Suppressor macrophage treated with lipopolysaccharide for 1 hour (primary cell): ENCODE measurements at regions not wholly inside any gene's neighbourhood (a gene's known extent, or its start where the extent isn't known, plus 50 kb on each side); places are given as distances from the start of the nearest gene placed in this dataset.
"Not testable (repeated sequence)": the region's sequence is repeated elsewhere in the genome, so short reads cannot be mapped to it uniquely, and the experiment has no call there.

Experiments used
- DNase-seq, 3 donors: peaks; one replicate each; pipeline ENCODE4 v3.0.0-alpha.2; 2020 to 2022

DNA sequence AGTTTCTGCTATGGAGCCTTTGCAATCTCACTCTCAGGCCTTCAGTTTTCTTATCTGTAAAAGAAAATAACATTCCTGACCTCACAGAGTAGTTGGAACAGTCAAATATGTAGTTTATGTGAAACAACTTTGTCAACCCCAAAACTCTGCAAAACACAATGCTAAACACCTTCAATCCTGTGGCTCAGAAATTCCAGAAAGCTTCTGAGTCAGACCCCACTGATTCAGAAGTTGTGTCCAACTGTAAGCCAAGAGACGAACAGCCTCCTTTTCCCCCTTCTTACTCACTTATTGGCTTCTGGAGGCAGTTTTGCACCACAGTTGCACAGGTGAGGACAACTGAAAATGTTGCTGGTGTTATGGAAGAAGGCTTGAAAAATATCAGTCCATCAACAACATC lies 52.9 kb downstream of the TMSB4Y start:
- DNase-seq, result no peak

DNA sequence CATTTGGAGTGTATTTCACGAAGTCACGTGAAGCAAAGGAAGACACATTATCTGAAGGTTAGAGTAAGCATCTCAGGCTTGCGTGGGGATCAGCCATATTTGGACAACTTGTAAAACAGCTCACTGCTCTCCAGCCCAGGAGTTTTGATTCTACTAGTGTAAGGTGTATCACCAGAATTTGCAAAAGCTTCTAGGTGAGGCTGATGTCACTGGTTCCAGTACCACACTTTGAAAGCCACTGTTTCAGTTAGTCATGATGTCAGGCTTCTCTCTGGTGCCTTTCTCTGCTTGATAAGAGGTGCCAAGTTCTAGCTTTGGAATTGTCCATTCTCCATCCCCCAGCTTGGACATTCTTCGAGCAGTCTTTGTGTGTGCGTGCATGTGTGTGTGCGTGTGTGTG lies 62.3 kb downstream of the TMSB4Y start:
- no peak for DNase-seq

DNA sequence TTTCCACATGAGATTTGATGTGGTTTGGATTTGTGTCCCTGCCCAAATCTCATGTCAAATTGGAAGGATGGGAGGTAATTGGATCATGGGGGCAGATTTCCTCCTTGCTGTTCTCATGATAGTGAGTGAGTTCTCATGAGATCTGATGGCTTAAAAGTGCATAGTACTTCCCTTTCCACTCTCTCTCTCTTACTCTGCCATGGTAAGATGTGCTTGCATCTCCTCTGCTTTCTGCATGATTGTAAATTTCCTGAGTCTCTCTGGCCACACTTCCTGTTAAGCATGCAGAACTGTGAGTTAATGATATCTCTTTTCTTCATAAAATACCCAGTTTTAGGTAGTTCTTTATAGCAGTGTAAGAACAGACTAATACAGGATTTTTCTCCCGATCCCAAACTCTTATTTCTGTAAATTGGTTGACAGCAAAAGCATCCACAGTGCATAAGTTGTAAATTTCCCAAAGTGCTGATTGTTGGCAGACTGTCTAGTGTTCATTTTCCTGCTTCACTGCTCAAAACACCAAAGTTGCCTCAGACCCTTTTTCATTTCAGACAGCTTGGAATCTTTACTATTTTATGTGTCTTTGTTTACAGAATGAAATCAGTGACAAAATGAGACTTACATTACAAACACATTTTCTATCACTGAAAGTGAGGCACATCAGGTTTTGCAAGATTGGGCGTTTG lies 86.6 kb downstream of the TMSB4Y start:
- DNase-seq, result no peak

DNA sequence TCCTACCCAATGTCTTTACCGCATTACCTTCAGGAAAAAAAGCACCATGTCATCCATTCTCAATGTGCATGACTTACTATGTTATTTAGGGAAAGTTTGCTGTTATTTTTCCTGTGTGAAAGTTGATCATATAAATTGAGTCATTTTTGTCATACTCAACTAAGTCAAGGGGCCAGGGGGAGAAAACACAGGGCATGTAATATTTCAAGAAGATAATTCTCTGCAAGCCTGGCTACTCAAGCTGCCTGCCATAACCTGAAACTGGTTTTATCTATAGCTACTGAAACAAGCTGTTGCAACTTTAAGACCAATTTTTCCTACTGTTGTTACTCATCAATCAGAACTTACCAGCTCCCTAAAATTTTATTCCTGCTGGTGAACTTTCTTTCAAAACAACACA lies 91.4 kb downstream of the TMSB4Y start:
- no peak for DNase-seq

DNA sequence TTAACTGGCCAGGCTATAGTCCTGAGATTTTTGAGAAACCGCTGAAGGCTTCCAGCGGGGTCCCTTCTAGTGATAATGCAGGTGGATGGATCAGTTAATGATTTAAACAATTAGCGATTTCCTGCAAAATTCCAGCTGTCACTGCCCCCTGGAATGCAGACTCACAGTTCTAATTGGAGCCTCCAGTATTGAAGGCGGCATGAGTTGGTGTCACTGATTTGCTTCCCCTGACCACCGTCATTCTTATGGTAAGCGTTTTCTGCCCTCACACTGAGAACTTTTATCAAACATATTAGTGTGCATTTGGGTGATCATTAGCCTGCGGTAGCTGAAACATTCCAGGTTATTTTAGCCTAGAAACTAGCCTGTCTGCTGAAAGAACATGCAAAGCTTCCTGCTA lies 99.1 kb downstream of the TMSB4Y start:
- DNase-seq, result no peak

DNA sequence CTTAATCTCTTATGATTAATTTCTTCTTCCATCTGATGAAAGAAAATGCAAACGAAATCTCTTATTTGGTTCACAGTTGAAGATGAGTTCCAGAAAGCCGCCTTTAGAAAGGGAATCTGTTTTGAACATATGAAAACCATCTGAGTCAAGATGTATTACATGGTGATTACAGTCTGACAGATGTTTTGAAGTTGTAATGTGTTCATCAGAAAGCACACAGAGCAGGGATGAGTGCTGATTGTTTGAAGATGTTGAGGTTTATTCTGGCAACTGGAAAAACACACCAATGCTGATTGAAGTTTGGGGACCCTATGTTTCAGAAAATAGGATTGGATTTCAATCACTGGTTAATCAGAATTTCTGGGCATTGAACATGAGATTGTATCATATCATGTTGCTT lies 99.7 kb downstream of the TMSB4Y start:
- DNase-seq, result no peak

DNA sequence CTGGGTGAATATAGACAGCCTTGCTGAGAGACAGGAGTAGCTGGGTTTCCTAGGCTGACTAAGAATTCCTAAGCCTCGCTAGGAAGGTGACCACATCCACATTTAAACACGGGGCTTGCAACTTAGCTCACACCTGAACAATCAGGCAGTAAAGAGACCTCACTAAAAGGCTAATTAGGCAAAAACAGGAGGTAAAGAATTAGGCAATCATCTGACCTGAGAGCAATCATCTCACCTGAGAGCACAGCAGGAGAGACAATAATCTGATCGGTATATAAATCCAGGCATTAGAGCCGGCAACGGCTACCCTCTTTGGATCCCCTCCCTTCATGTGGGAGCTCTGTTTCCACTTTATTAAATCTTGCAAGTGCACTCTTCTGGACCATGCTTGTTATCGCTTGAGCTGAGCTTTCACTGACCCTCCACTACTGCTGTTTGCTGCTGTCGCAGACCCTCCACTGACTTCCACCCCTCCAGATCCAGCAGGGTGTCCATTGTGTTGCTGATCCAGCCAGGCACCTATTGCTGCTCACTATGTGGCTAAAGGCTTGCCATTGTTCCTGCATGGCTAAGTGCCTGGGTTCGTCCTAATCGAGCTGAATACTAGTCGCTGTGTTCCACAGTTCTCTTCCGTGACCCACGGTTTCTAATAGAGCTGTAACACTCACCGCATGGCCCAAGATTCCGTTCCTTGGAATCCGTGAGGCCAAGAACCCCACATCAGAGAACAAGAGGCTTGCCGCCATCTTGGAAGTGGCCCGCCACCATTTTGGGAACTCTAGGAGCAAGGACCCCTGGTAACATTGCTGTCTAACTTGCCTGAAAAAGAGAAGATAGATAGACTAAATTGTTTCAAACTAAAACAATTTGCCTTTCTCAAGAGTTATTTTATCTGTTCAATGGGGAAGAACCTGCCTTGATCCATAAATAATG lies 100.7 kb downstream of the TMSB4Y start:
- no peak for DNase-seq

DNA sequence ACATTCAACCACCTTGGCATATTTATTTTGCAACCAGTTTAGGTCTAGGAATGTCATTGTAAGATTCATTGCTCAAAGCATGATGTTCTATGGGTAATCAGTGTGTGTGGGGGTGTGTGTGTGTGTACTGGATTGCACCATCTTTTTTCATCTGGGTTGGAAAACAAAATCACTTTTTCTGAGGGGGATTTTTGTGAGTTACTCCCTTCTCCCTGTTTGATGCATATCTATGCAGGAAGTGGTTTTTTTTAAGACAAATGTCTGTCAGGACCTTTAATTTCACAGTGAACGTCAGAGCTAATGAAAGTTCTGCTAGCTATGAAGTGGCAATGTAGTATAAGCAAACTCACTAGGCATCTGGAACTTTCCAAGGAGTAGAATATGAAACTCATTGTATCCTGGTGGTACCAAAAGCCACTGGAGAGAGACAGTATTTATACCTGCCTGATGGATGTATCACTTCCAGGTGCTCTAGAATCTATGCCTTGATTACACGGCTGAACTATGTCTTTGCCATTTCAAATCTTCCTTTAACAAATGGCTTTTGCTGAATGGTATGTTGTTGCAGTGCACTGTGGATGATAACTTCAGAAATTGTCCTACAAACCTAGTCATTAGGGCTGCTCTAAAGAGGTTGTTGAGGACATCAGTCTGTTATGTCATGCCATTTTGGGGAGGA lies 101.5 kb downstream of the TMSB4Y start:
- peak; percentile 38 to 68 (median 44) for DNase-seq

DNA sequence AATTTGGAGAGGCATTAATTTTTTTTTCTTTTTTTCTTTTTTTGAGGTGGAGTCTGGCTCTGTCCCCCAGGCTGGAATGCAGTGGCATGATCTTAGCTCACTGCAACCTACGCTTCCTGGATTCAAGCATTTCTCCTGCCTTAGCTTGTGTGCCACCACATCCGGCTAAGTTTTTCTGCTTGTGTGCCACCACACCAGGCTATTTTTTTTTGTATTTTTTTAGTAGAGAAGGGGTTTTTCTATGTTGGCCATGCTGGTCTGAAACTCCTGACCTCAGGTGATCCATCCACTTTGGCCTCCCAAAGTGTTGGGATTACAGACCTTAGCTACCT lies 102.0 kb downstream of the TMSB4Y start:
- no peak for DNase-seq

DNA sequence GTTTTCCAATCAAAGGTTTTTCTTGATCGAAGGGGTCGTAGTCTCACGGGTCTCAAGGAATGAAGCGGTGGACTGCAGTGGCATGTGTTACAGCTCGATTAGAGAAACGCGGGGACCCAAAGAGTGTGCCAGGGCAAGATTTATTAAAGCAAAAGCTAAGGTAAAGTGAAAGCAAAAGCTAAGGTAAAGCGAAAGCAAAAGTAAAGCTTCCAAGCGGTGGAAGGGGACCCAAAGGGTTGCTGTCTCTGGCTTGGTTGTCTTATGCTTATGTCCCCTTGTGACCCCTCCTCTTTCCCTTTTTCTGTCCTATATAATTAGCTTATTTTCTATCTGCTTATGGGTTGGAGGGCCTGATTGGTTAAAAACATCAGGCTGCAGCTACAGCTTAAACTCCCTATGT lies 126.4 kb downstream of the TMSB4Y start:
- DNase-seq, result no peak

DNA sequence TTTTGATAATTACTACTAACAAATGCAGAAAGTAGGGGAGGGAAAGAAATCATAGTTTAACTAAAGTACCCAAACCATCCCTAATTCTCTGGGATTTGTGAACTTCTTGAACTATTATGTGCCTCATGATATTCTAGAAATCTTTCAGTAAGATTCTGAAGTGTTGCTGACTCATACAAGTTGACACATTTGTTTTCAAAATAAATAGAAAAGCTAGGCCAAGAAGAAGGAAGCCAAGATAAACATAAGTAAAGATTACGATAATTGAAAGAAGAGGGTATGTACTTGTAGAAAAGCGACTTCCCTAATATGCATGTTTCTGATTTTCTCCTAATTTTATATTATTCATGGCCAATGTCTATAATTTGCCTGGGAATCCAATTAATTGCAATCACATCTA lies 140.7 kb downstream of the TMSB4Y start:
- no peak for DNase-seq

DNA sequence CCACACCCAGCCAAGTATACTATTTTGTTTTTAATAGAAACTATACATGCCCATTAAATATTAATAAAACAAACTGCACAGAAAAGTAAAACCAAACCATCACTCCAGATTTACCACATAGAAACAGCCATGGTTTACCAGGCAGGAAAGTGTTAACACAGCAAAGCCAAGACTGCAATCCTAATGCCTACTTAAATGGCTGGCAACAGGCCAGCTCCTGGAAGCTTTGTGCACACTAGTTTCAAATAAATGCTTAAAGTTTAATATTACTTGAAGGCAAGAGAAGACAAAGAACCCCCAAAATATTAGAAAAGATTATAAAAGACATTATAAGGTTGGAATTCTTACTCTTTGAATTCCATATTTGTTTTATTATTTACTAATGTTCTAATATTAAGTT lies 141.0 kb downstream of the VCY start:
- no peak for DNase-seq

DNA sequence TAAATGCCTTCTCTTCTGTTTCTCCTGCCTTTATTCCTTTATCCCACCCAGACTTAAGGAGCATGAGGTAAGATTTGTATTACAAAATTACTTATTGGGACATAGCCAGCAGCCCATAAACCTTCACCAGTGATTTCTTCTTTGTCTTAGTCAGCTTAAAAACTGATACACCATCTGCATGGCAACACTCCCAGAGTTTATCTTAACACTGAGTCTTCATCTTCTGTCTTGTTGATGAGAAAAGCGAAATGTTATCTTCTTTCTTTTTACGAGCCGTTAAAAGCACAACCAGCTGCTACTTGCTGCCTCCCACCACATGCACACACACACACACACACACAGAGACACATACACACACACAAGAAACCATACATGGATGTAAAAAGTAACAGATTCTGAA lies 116.7 kb downstream of the VCY start:
- DNase-seq, result no peak

DNA sequence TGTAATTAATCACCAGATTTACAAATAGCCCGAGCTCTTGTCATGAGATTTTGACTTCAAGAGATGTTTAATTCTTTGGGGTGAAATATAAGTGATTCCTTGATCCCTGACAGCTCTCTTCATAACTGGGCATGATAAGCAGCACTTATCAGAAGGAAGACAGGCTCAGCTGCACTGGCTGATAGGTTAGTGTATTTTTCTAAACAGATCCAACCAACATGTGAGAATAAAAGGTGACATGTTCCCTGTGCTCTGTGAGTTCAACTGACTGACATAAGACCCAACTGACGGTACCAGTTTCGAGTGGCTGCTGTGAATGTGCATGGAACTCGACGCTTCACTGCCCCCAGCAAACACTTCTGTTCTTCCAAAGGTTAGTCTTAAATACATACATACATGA lies 114.8 kb downstream of the VCY start:
- DNase-seq, result no peak

DNA sequence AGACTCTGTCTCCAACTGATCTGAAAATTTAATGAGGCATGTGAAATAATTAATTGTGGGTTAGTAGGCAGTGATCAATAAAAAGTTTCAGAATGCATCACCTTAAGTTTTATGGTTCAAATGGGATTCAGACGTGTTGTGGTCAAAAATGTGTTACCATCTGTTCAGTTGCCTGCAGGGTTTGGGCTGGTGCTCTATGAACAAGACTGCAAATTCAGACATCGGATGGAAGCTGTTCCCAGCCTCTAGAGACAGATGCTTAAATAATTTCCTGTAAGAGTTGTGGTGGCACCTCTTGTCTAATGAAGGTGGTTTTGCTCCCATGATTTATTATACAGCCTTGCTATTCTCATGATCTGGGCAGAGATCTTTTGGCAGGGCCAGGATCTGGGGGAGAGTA lies 113.6 kb downstream of the VCY start:
- DNase-seq, result no peak

DNA sequence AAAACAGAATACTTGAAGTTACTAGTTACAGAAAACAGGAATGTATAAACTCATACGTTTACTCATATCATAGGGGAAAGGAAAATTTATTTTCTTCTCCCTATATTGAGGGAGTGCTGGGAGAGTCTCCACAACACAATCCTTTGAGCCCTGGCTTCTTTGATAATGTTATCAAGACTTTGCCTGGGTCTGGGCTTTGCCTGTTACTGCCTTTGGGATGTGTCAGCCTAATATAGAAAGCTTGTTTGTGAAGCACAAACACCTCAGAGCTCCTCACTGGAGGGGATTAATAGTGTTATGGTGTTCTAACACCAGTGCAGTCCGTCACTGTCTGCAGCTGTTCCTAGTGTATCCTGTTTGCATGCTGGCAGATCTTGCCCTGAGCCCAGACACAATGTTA lies 107.8 kb downstream of the VCY start:
- DNase-seq, result no peak

DNA sequence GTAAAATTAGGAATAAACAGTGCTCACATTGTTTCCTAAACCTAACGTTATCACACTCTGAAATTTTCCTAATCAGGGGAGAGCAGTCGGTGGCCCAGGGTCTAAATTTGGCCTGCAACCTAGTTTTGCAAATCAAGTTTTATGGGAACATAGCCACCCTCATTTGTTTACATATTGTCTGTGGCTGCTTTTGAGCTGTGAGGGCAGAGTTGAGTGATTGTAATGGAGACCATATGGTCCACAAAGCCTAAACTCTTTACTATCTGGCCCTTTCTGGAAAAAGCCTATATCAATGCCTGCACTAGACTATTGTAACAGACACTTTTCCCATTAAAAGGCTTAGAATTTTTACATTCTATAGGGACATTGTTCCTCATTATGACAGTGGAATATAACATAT lies 105.2 kb downstream of the VCY start:
- DNase-seq, result no peak

DNA sequence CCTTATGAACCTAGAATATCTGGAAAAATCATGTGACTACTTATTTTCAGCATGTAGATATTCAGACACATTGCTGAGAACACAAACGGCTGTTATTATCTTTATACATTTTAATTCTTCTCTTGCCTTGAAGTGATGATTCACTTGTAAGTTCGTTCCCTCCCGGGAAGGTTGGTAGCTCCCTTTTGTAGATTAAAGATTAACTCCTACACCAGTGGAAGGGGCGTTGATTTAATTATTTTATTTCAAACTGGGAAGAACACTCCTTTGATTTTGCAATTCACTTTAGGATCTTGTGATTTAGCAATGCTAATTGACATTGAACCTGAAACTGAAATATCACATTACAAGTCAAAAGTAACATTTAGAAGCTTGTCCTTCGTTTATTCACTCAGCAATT lies 103.4 kb downstream of the VCY start:
- DNase-seq, result no peak

DNA sequence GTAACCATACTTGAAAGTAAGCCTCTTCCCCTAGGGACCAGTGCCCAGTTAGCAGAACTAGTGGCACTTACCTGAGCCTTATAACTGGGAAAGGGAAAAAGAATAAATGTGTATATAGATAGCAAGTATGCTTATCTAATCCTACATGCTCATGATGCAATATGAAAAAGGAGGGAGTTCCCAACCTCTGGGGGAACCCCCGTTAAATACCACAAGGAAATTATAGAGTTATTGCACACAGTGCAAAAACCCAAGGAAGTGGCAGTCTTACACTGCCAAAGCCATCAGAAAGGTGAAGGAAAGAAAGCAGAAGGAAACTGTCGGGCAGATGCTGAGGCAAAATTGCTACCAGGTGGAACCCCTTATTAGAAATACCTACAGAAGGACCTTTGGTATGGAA lies 92.2 kb downstream of the VCY start:
- peak; percentile 15 to 31 (median 27) for DNase-seq

DNA sequence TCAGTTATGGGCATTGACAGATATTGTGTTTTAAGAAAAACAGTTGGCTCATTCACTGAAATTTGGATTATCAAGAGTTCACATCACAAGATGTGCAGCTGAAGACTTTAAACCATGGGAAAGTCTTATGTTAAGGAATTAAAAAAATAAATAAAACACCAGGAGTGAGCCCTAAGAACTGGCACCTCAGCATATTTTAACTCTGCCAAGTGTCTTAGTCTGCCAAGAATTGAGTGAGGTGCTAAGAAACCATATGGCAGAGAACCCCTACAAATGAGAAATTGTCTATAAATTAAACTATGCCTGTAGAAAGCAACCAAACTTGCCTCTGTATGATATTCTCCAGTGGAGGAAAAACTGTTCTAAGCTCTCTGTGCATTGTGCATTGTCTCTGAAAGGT lies 78.5 kb downstream of the VCY start:
- DNase-seq, result no peak

DNA sequence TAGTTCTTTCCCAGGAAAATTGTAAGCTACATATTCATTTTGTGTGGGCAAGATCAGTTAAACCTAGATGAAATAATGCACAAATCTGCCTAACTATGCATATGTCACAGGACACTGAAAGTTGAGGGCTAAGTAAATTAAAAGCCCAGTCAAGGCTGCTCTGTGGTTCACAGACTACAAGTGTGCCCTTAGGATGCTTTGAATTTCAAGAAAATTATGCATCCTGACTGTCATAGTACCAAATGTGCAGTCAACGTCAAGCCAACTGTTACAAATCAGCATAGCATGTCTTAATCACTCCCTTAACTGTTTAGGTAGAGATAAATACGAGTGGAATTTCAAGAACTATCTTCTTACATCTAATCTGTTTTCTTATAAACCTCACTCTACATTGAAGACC lies 55.8 kb downstream of the VCY start:
- not testable (repeated sequence) for DNase-seq
